ENCODE measurements at regions not wholly inside any gene's neighbourhood (a gene's known extent, or its start where the extent isn't known, plus 50 kb on each side); places are given as distances from the start of the nearest gene placed in this dataset.

GRCh38 chr10:70939441-70940003 is 51.2 kb upstream of the PCBD1 start:
- DNase-seq = no peak

- peak; percentile 40 for DNase-seq
Measured at GRCh38 chr10:70940834-70941568, 52.6 kb upstream of the PCBD1 start.

- no peak for DNase-seq
Measured at GRCh38 chr10:70942125-70942524, 53.8 kb upstream of the PCBD1 start.

- DNase-seq = no peak
Measured at GRCh38 chr10:70942725-70943124, 54.4 kb upstream of the PCBD1 start.

GRCh38 chr10:70943249-70943648 is 54.9 kb upstream of the PCBD1 start:
- DNase-seq = no peak

GRCh38 chr10:70943841-70944466 is 55.6 kb upstream of the PCBD1 start:
- no peak for DNase-seq

GRCh38 chr10:70950037-70950436 is 61.7 kb upstream of the PCBD1 start:
- DNase-seq = no peak

- no peak for DNase-seq
Measured at GRCh38 chr10:70950801-70951200, 62.4 kb upstream of the PCBD1 start.

- no peak for DNase-seq
Measured at GRCh38 chr10:70952401-70952800, 64.0 kb upstream of the PCBD1 start.

GRCh38 chr10:70952921-70953320 is 64.6 kb upstream of the PCBD1 start:
- DNase-seq = no peak

GRCh38 chr10:70954381-70955176 is 66.2 kb upstream of the PCBD1 start:
- no peak for DNase-seq

- DNase-seq = no peak
Measured at GRCh38 chr10:70956029-70956759, 67.8 kb upstream of the PCBD1 start.

GRCh38 chr10:70958396-70958795 is 70.0 kb upstream of the PCBD1 start:
- DNase-seq = no peak

- no peak for DNase-seq
Measured at GRCh38 chr10:70960316-70960715, 72.0 kb upstream of the PCBD1 start.

GRCh38 chr10:70960783-70961570 is 72.6 kb upstream of the PCBD1 start:
- DNase-seq = no peak

GRCh38 chr10:70962686-70963085 is 74.3 kb upstream of the PCBD1 start:
- DNase-seq = no peak

GRCh38 chr10:70963271-70963670 is 74.9 kb upstream of the PCBD1 start:
- no peak for DNase-seq

GRCh38 chr10:70964245-70964644 is 75.9 kb upstream of the PCBD1 start:
- DNase-seq = no peak

GRCh38 chr10:70964881-70965280 is 76.5 kb upstream of the PCBD1 start:
- DNase-seq = no peak

GRCh38 chr10:70965566-70965965 is 77.2 kb upstream of the PCBD1 start:
- no peak for DNase-seq

GRCh38 chr10:70966646-70967553 is 78.5 kb upstream of the PCBD1 start:
- DNase-seq = no peak

Data from DMS79 treated with DMSO at 0.1 percent for 48 hours (cell line).